B cell (primary cell): ENCODE measurements at regions not wholly inside any gene's neighbourhood (a gene's known extent, or its start where the extent isn't known, plus 50 kb on each side); places are given as distances from the start of the nearest gene placed in this dataset.

Experiments used
- ATAC-seq: fragments of 200-7000 bp; cut with Tn5 transposase; one replicate; pipeline ENCODE4 v1.10.0; 2021; ENCODE audit warnings: low read depth, mild to moderate bottlenecking, moderate number of reproducible peaks, moderate library complexity
- CTCF ChIA-PET: fragments of 350-600 bp; sonication (Branson Sonifier 250); formaldehyde crosslinking; loops from one replicate; lab custom pipeline; 2021; ENCODE audit warnings: antibody characterized with exemption, inconsistent platforms; lab: Charles Lee
- POLR2A ChIA-PET: fragments of 350-600 bp; sonication (Branson Sonifier 250); formaldehyde crosslinking; loops from one replicate; lab custom pipeline; 2021; ENCODE audit warnings: antibody characterized with exemption; lab: Charles Lee
- DNase-seq: peaks from one replicate; pipeline ENCODE4 v3.0.0; 2013
- H2AFZ ChIP-seq: 2 replicates; pipeline ENCODE4 v1.6.1; 2012; ENCODE audit warnings: mild to moderate bottlenecking, low read depth, low read length; ENCODE audit not compliant: insufficient read depth, poor library complexity, severe bottlenecking
- H3K27ac ChIP-seq, 2 donors: 1 replicate in 1 of 2; 2 replicates in 1 of 2; pipeline ENCODE4 v1.5.1; 2012 to 2013; ENCODE audit warnings: low read length in 2 of 2, mild to moderate bottlenecking in 2 of 2, moderate library complexity in 1 of 2
- H3K27me3 ChIP-seq, 4 experiments: fragments of 200-600 bp in 1 of 4; sonication (generic) in 1 of 4; replicated peaks in 1 of 4; 1 replicate in 2 of 4; 2 replicates in 2 of 4; pipeline versions ENCODE4 v1.6.1 to v1.7.0; 2013 to 2016; ENCODE audit warnings: low read length in 3 of 4, mild to moderate bottlenecking in 2 of 4, mixed read lengths in 1 of 4, moderate library complexity in 1 of 4; ENCODE audit not compliant: insufficient read depth in 4 of 4, control insufficient read depth in 3 of 4; ENCODE audit errors: control extremely low read depth in 1 of 4
- H3K36me3 ChIP-seq, 2 experiments: replicated peaks in 1 of 2; 1 replicate in 1 of 2; 2 replicates in 1 of 2; pipeline versions ENCODE4 v1.6.1 to v1.7.1; 2013; ENCODE audit warnings: low read length in 1 of 2; ENCODE audit not compliant: insufficient read depth in 2 of 2, control insufficient read depth in 1 of 2; ENCODE audit errors: control extremely low read depth in 1 of 2, extremely low read depth in 1 of 2
- H3K4me1 ChIP-seq, 2 donors: fragments of 200-600 bp in 1 of 2; sonication (generic) in 1 of 2; 1 replicate in 1 of 2; 2 replicates in 1 of 2; pipeline versions ENCODE4 v1.5.1 to v1.6.1; 2013 to 2017; ENCODE audit warnings: low read length in 2 of 2; ENCODE audit not compliant: control insufficient read depth in 2 of 2, insufficient read depth in 2 of 2
- H3K4me2 ChIP-seq: replicated peaks from 2 replicates; pipeline ENCODE3; 2012; ENCODE audit warnings: mild to moderate bottlenecking, low read depth, low read length; ENCODE audit not compliant: poor library complexity, severe bottlenecking
- H3K4me3 ChIP-seq, 5 experiments: fragments of 200-600 bp in 1 of 5; sonication (generic) in 1 of 5; 1 replicate in 3 of 5; 2 replicates in 2 of 5; pipeline versions ENCODE4 v1.5.1 to v1.7.0; 2011 to 2016; ENCODE audit warnings: low read length in 4 of 5, mild to moderate bottlenecking in 4 of 5, low read depth in 2 of 5, control low read depth in 1 of 5, moderate library complexity in 1 of 5; ENCODE audit not compliant: insufficient read depth in 1 of 5; ENCODE audit errors: control extremely low read depth in 1 of 5, extremely low read depth in 1 of 5
- H3K79me2 ChIP-seq: fragments of 200-600 bp; sonication (generic); one replicate; pipeline ENCODE4 v1.6.0; 2016; ENCODE audit warnings: low read length; ENCODE audit not compliant: control insufficient read depth, insufficient read depth
- H3K9ac ChIP-seq: fragments of 200-600 bp; sonication (generic); 2 replicates; pipeline ENCODE4 v1.6.1; 2017; ENCODE audit warnings: mild to moderate bottlenecking, low read length, moderate library complexity
- H3K9me3 ChIP-seq, 3 donors: one replicate each; pipeline versions ENCODE4 v1.6.1 to v1.7.1; 2013; ENCODE audit warnings: low read length in 2 of 3; ENCODE audit not compliant: control insufficient read depth in 2 of 3, insufficient read depth in 1 of 3; ENCODE audit errors: control extremely low read depth in 1 of 3
- H4K20me1 ChIP-seq: 2 replicates; pipeline ENCODE4 v1.6.0; 2012; ENCODE audit warnings: mild to moderate bottlenecking, low read length; ENCODE audit not compliant: insufficient read depth, control insufficient read depth, poor library complexity, severe bottlenecking
- H3K27ac Mint-ChIP-seq: one replicate; pipeline ENCODE4 v1.8.0; 2021; ENCODE audit warnings: mixed read lengths
- H3K27me3 Mint-ChIP-seq: one replicate; pipeline ENCODE4 v1.8.0; 2021; ENCODE audit warnings: mixed read lengths
- H3K4me1 Mint-ChIP-seq: one replicate; pipeline ENCODE4 v1.8.0; 2021; ENCODE audit warnings: mixed read lengths
- H3K4me3 Mint-ChIP-seq: one replicate; pipeline ENCODE4 v1.8.0; 2021; ENCODE audit warnings: mixed read lengths
- H3K9me3 Mint-ChIP-seq: one replicate; pipeline ENCODE4 v1.8.0; 2022; ENCODE audit warnings: mixed read lengths; ENCODE audit not compliant: insufficient read depth
- CTCF ChIP-seq: fragments of 200-600 bp; IDR thresholded peaks from one replicate; pipeline ENCODE4 v1.8.0; 2022; ENCODE audit warnings: antibody characterized with exemption, mild to moderate bottlenecking
- EZH2 ChIP-seq: IDR thresholded peaks from 2 replicates; pipeline ENCODE4 v1.6.1; 2012; ENCODE audit warnings: borderline replicate concordance, low read depth, mild to moderate bottlenecking, moderate library complexity, low read length; ENCODE audit not compliant: insufficient read depth, poor library complexity, severe bottlenecking
- WGBS: methylation state at CpG from one replicate; pipeline ENCODE4 v1.1.5; 2013; ENCODE audit warnings: missing lambda C conversion rate; ENCODE audit not compliant: insufficient coverage; 5-methylcytosine and 5-hydroxymethylcytosine counted together
- intact Hi-C: fragments of 100-400 bp; cut with micrococcal nuclease; formaldehyde crosslinking; loops from one replicate; pipeline ENCODE4 v1.10.0; 2022

DNA sequence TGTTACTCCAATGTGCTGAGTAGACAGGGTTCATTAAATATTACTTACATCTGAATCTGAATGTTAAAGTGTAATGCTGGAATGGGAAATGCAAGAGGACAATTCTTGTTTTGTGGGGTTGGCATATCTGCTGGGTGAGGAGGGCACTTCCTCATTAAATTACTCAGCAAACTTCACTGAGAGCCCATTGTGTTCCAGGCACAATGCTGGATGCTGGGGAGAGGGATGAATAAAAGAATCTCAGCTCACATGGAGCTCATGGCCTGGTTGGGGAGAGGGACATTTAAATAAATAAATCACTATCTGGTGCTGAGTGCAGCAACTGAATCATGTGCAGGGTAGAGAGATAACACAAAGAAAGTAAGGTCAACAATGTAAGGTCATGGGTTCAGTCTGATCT is 199.2 kb upstream of the CFAP20DC start:
- Mint-ChIP-seq H3K27ac (no peak overlapping the region), H3K9me3 (peaks cover 3% of the 10 kb centered on the region), H3K4me1 (peaks cover 24% of the 10 kb centered on the region), H3K27me3 (no peaks in the 10 kb centered on the region), H3K4me3 (no peak overlapping the region)
- Histone ChIP-seq H3K4me1 (peaks cover 17 to 26% of the 10 kb centered on the region in 2 donors), H3K9ac (no peak overlapping the region), H4K20me1 (no peaks in the 10 kb centered on the region), H3K27me3 (no peaks in the 10 kb centered on the region), H3K27ac (no peak overlapping the region), H3K4me2 (no peak overlapping the region), H3K4me3 (no peak overlapping the region), H3K9me3 (peaks cover 0 to 11% (median 2%) of the 10 kb centered on the region in 3 donors), H3K36me3 (no peaks in the 10 kb centered on the region), H3K79me2 (no peaks in the 10 kb centered on the region), H2AFZ (no peak overlapping the region)
- DNase-seq: no peak
- CTCF ChIA-PET: no interaction called here
- ATAC-seq: no peak
- TF ChIP-seq CTCF (no peak), EZH2 (no peak)
- intact Hi-C loops: no loop called here
- POLR2A ChIA-PET: no interaction called here

DNA sequence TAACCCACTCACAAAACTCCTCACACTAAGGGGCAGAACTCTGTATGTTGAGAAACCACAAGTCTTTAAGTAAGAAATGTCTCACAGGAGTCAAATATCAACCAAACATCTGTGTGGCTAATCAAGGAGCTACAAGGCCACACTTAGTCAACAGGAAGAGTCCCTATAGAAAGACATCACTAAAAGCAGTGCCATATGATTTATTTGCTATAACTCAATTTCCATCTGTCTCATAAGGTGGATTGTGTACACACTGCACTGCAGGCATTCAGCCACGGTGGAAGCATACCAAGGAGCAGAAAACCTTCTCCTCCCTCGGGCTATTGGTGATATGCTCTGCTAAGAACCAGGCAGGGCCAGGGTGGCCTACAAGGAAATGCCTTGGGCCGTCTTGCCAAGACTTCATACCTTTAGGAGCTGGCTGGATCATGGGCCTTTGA is 197.6 kb upstream of the CFAP20DC start:
- H3K27ac Mint-ChIP-seq: peak overlapping the region; percentile 79
- peak overlapping the region; percentile 16 for H3K9ac ChIP-seq
- H2AFZ ChIP-seq: no peak overlapping the region
- intact Hi-C loops: no loop called here
- H3K27me3 Mint-ChIP-seq: no peaks in the 10 kb centered on the region
- H3K27ac ChIP-seq: peak overlapping the region; percentile 38 to 48
- 95% methylated on average over 3 of the region's 3 CpGs for WGBS
- H3K4me2 ChIP-seq: peak overlapping the region; percentile 47
- H3K4me1 Mint-ChIP-seq: peaks cover 24% of the 10 kb centered on the region
- H3K4me3 ChIP-seq: no peak overlapping the region
- peaks cover 3% of the 10 kb centered on the region for H3K9me3 Mint-ChIP-seq
- no peaks in the 10 kb centered on the region for H3K36me3 ChIP-seq
- peak overlapping the region; percentile 54 for H3K4me3 Mint-ChIP-seq
- ChIA-PET CTCF (no interaction called here), POLR2A (no interaction called here)
- peak; percentile 17 for ATAC-seq
- no peaks in the 10 kb centered on the region for H4K20me1 ChIP-seq
- H3K9me3 ChIP-seq: peaks cover 0 to 13% (median 2%) of the 10 kb centered on the region in 3 donors
- peak; percentile 17 for DNase-seq
- no peaks in the 10 kb centered on the region for H3K27me3 ChIP-seq
- peaks cover 17 to 26% of the 10 kb centered on the region in 2 donors for H3K4me1 ChIP-seq
- no peak for TF ChIP-seq EZH2
- TF ChIP-seq CTCF: no peak
- H3K79me2 ChIP-seq: no peaks in the 10 kb centered on the region
